Mammary epithelial cell (primary cell): ENCODE measurements at regions not wholly inside any gene's neighbourhood (a gene's known extent, or its start where the extent isn't known, plus 50 kb on each side); places are given as distances from the start of the nearest gene placed in this dataset.

ENCODE experiments used
- CTCF ChIP-seq, 2 donors: IDR thresholded peaks in 1 of 2; conservative IDR thresholded peaks in 1 of 2; 2 replicates each; pipeline ENCODE4 v1.5.1; 2011 to 2012; ENCODE audit warnings: inconsistent platforms in 2 of 2, low read length in 2 of 2, mild to moderate bottlenecking in 2 of 2, control low read depth in 1 of 2, low read depth in 1 of 2; ENCODE audit not compliant: insufficient read depth in 1 of 2; ENCODE audit errors: extremely low read depth in 1 of 2
- EZH2 ChIP-seq: IDR thresholded peaks from 2 replicates; pipeline ENCODE4 v1.6.1; 2012; ENCODE audit warnings: low read length, inconsistent platforms, borderline replicate concordance

GRCh38 chr5:162209005-162209605, 141.5 kb downstream of the GABRG2 start:
- TF ChIP-seq EZH2 = no peak
- TF ChIP-seq CTCF (conservative IDR thresholded peaks at IDR 0.05 in 1 of 2, IDR thresholded peaks at IDR 0.05 in 1 of 2; ENCODE audit: extremely low read depth in 1 of 2, insufficient read depth in 1 of 2, low read depth in 1 of 2, low read length in 2 of 2) = peak; percentile 1 to 19
